ENCODE measurements at regions not wholly inside any gene's neighbourhood (a gene's known extent, or its start where the extent isn't known, plus 50 kb on each side); places are given as distances from the start of the nearest gene placed in this dataset.
"Not testable (repeated sequence)": the region's sequence is repeated elsewhere in the genome, so short reads cannot be mapped to it uniquely, and the experiment has no call there.

- TF ChIP-seq POLR2A (IDR thresholded peaks at IDR 0.05): no peak
- no peak for TF ChIP-seq CTCF (IDR thresholded peaks at IDR 0.05)
- intact Hi-C loops (cut with DNase I): no loop called here
- no peak for DNase-seq
Observed at GRCh38 chr11:13188179-13188578, 89.4 kb upstream of the BMAL1 start.

DNA sequence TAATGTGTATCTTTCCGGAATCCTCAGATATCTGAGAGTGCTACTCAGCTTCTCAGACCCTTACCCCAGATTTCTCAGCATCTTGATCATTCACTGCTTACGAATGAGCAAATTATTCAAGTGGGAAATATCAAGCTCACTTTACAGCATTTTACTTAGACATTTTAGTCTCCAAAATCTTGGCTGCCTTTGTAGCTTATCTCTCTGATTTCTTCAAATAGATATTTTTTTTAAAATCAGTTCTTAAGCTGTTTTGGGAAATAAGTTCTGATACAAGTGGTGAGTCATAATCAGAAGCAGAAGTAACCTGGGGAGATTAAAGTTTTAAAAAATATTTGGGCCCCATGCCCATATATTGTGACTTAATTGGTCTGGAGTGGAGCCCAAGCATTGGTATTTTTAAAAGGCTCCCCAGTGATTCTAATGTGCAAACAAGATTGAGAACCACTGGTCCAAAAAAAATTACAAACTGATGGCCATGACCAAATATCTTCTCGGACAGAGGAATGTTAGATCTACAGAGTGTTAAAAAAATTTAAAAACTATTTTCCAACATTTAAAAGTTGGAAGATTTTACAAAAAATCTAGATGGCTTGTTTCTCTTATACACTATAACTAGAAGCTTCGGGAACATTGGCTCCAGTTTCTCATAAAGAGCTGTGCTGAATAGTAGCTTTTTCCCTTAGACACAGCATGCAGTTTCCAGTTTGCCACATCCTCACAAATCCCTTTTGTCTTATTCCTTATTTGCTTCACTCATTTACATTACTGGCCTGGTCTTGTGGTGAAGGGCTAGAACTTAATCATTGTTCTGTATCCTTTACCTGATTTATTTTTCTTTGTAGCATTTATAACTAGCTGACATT, 87.8 kb upstream of the BMAL1 start:
- TF ChIP-seq CTCF (IDR thresholded peaks at IDR 0.05) (no peak), POLR2A (IDR thresholded peaks at IDR 0.05) (no peak)
- H3K36me3 ChIP-seq: no peaks in the 10 kb centered on the region
- H3K9me3 ChIP-seq: no peaks in the 10 kb centered on the region
- peak overlapping the region; percentile 7 to 76 (median 32) for H3K27ac ChIP-seq
- WGBS, 2 donors: 41 to 44% methylated on average over 4 of the region's 4 CpGs
- no peaks in the 10 kb centered on the region for H3K27me3 ChIP-seq
- intact Hi-C loops (cut with DNase I): no loop called here
- peaks cover 8% of the 10 kb centered on the region in 2 donors for H3K4me1 ChIP-seq
- no peak for DNase-seq
- H3K4me3 ChIP-seq (replicated peaks in 1 of 3): no peak overlapping the region

More at GRCh38 chr11:13188179-13188578, 89.4 kb upstream of the BMAL1 start:
- H3K9me3 ChIP-seq: no peaks in the 10 kb centered on the region
- no peaks in the 10 kb centered on the region for H3K27me3 ChIP-seq
- no peaks in the 10 kb centered on the region for H3K36me3 ChIP-seq
- no peak overlapping the region for H3K27ac ChIP-seq
- H3K4me3 ChIP-seq (replicated peaks in 1 of 3): no peak overlapping the region
- peaks cover 8% of the 10 kb centered on the region in 2 donors for H3K4me1 ChIP-seq

GRCh38 chr11:13193613-13194012, 84.0 kb upstream of the BMAL1 start:
- Histone ChIP-seq H3K36me3 (no peaks in the 10 kb centered on the region), H3K27ac (no peak overlapping the region), H3K9me3 (no peaks in the 10 kb centered on the region), H3K4me1 (peaks cover 8% of the 10 kb centered on the region in 2 donors), H3K27me3 (no peaks in the 10 kb centered on the region), H3K4me3 (replicated peaks in 1 of 3) (no peak overlapping the region)
- intact Hi-C loops (cut with DNase I): no loop called here
- DNase-seq: no peak
- 78 to 80% methylated on average over 4 of the region's 4 CpGs for WGBS, 2 donors
- no peak for TF ChIP-seq POLR2A (IDR thresholded peaks at IDR 0.05)
- TF ChIP-seq CTCF (IDR thresholded peaks at IDR 0.05): no peak

DNA sequence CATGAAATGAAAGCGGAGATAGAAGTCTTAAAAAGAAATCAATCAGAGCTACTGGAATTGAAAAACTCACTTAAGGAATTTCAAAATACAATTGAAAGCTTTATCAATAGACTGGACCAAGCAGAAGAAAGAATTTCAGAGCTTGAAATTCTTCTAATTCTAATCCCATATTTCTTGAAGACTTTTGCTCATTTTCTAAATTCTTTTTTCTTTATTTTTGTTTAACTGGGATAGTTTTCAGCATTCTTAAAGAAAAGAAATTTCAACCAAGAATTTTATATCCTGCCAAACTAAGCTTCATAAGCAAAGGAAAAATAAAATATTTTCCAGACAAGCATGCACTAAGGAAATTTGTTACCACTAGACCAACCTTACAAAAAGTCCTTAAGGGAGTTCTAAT, 80.2 kb upstream of the BMAL1 start:
- WGBS, 2 donors: 0 to 2% methylated on average over 1 of the region's 1 CpG
- H3K27ac ChIP-seq; DNase-seq; H3K4me3 ChIP-seq (replicated peaks in 1 of 3); H3K9me3 ChIP-seq; H3K27me3 ChIP-seq; intact Hi-C loops (cut with DNase I); H3K4me1 ChIP-seq; H3K36me3 ChIP-seq: not testable (repeated sequence)

GRCh38 chr11:13205486-13205885, 72.1 kb upstream of the BMAL1 start:
- no peak overlapping the region for H3K27ac ChIP-seq

More at GRCh38 chr11:13205486-13205885, 72.1 kb upstream of the BMAL1 start:
- TF ChIP-seq POLR2A (IDR thresholded peaks at IDR 0.05): no peak
- TF ChIP-seq CTCF (IDR thresholded peaks at IDR 0.05): no peak
- H3K36me3 ChIP-seq: no peaks in the 10 kb centered on the region
- H3K9me3 ChIP-seq: no peaks in the 10 kb centered on the region
- intact Hi-C loops (cut with DNase I): loop anchor here (10.0 kb wide), 1 partner anchor 259 kb away; the partner anchor contains the start of gene BTBD10
- DNase-seq: no peak
- H3K4me3 ChIP-seq (replicated peaks in 1 of 3): no peak overlapping the region
- no peaks in the 10 kb centered on the region for H3K27me3 ChIP-seq
- peaks cover 0 to 13% of the 10 kb centered on the region in 2 donors for H3K4me1 ChIP-seq
- WGBS, 2 donors: 82 to 88% methylated on average over 4 of the region's 4 CpGs

All from thyroid gland (tissue), 4 donors.